ENCODE measurements at regions not wholly inside any gene's neighbourhood (a gene's known extent, or its start where the extent isn't known, plus 50 kb on each side); places are given as distances from the start of the nearest gene placed in this dataset.

GRCh38 chr3:8254489-8254888 lies 247.1 kb upstream of the LMCD1 start:
- DNase-seq (ENCODE audit: low spot score): no peak

- DNase-seq (ENCODE audit: low spot score): no peak
Measured at GRCh38 chr3:8255725-8256124, 245.9 kb upstream of the LMCD1 start.

- DNase-seq (ENCODE audit: low spot score): no peak
Measured at GRCh38 chr3:8256441-8257071, 245.1 kb upstream of the LMCD1 start.

DNA sequence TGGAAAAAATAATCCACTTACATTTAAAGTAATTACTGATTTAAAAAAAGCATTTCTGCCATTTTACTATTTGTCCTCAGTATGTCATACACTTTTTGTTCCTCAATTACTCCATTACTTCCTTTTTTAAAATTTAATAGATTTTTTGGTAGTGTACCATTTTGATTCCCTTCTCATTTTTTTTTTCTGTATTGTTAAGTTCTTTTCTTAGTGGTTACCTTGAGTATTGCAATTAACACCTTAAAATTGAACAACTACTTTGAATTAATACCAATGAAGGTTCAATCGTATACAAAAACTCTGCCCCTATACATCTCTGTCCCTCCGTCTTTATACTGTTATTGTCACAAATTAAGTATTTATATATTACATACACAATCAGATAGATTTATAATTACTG lies 240.6 kb upstream of the LMCD1 start:
- DNase-seq (ENCODE audit: low spot score): no peak

DNA sequence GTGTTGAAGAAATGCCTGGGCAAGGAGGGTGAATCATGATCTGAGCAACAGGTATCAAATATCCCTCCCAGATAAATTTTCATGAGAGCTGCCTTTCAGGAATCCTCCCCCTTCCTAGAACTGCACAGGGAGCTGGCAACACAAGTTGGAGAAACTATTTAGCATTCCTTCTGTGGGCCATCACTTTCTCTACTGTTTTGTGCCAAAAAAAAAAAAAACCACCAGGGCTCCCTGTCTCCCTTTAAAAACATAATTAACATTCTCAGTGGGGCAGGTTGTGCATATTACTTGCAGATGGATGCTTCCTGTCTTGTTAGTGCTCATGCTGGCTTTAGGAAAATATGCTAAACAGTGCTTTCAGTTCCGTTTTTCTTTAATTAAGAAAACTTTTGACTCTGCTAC lies 234.9 kb upstream of the LMCD1 start:
- no peak for DNase-seq (ENCODE audit: low spot score)

- DNase-seq (ENCODE audit: low spot score): no peak
Measured at GRCh38 chr3:8273479-8273878, 228.1 kb upstream of the LMCD1 start.

GRCh38 chr3:8276056-8276455 lies 225.6 kb upstream of the LMCD1 start:
- no peak for DNase-seq (ENCODE audit: low spot score)

- DNase-seq (ENCODE audit: low spot score): no peak
Measured at GRCh38 chr3:8276506-8276905, 225.1 kb upstream of the LMCD1 start.

- DNase-seq (ENCODE audit: low spot score): no peak
Measured at GRCh38 chr3:8278448-8278847, 223.2 kb upstream of the LMCD1 start.

GRCh38 chr3:8279476-8279875 lies 222.1 kb upstream of the LMCD1 start:
- no peak for DNase-seq (ENCODE audit: low spot score)

DNA sequence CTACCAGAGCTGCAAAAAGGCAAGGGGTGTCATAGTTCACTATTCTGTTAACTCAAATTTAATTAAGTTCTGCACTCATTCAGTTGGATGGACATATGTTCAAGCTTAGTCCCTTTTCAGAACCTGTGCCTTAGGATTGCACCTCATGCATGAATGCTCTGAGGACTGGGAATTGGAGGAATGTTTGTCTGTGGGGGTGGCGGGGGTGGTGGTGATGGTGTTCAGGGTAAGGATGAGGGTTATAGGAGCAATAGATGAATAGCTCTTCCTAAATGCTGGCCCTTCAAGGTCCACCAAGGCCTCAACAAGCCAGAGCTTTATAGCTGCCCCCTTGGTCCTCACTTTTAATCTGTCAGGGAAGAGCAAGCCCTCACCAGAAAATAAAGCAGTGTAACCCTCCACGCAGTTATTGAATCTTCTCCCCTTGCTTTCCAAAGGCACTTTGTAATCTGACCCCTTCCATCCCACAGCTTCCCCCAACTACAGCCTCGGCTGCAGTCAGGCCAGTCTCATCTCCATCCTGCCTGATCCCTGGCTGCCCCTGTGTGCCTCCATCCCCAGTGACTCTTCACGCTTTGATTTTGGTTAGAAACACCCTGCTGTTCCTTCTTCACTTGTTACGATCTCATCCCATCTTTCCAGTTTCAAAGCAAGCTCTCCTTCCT lies 221.6 kb upstream of the LMCD1 start:
- DNase-seq (ENCODE audit: low spot score): no peak

DNA sequence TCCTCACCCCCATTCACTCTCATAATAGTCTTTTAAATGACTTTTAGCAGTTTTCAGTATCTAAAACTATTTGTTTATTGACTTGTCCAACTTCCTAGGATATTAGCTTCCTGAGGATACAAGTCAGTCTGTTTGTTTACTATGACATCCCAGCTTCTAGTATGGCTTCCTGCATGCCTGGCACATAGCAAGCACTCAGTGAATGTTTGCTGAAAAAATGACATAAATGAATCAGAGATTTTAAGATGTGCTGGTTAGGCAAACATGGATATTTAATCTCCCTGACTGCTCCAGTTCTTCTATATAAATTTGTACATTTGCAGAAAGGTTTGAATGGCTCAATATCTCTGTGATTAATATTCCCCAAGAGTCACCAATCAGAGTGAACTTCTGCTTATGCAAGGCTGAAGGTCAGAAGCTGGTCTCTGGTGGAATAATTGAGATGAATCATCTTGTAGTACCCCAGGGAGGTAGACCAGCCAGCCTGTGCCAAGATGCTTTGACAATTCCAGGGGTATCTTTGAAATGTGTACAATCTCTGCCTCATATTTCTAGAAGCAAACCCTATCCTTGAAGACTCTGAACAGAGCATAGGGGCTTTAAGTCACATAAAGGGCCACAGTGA lies 219.0 kb upstream of the LMCD1 start:
- DNase-seq (ENCODE audit: low spot score): no peak

DNA sequence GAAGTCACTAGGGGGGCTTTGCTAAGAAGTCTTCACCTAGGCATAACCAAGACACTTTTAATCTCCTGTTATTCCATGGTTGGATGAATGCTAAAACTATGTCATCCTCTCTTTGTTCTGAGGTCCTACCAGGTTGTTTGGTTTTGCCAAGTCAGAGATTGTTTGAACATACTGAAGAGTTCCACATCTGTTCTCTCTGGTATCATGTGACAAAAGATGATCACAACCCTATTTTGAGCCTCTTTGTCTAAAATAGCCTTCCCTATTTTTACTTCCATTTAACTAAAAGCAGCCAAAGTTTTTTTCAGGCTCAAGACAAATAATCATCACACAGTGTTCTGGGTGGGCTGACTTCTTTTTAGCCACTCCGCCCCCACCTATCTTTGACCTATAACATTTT lies 218.4 kb upstream of the LMCD1 start:
- DNase-seq (ENCODE audit: low spot score): no peak

DNA sequence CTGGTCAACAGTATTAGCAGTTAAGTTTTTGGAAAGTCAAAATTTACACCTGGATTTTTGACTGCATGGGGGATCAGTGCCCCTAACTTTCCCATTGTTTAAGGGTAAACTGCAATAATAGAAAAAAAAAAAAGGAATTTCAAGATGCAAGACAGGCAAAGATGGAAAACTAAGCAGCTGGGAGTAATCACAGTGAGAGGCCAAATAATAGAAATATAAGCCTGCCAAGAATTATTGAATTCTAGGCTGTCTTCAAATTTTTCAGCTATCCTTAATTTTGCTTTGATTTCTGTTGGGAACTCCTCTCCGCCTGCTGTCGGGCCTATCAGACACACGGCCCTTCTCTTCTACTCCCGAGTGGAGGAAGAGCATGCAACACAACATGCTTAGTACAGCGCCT lies 215.5 kb upstream of the LMCD1 start:
- no peak for DNase-seq (ENCODE audit: low spot score)

DNA sequence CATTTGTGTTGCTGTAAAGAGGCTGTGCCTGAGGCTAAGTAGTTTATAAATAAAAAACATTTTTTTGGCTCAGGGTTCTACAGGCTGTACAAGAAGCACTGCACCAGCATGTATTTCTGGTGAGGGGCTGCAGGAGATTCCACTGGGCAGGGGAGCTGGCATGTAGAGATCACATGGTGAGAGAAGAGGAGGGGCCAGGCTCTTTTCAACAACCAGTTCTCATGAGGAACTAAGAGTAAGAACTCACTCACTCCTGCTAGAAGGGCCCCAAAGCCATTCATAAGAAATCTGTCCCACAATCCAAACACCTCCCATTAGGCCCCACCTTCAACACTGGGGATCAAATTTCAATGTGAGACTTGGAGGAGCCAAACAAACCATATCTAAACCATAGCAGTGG lies 214.9 kb upstream of the LMCD1 start:
- DNase-seq (ENCODE audit: low spot score): no peak

GRCh38 chr3:8290611-8291010 lies 211.0 kb upstream of the LMCD1 start:
- DNase-seq (ENCODE audit: low spot score): no peak

- no peak for DNase-seq (ENCODE audit: low spot score)
Measured at GRCh38 chr3:8296461-8296860, 205.2 kb upstream of the LMCD1 start.

DNA sequence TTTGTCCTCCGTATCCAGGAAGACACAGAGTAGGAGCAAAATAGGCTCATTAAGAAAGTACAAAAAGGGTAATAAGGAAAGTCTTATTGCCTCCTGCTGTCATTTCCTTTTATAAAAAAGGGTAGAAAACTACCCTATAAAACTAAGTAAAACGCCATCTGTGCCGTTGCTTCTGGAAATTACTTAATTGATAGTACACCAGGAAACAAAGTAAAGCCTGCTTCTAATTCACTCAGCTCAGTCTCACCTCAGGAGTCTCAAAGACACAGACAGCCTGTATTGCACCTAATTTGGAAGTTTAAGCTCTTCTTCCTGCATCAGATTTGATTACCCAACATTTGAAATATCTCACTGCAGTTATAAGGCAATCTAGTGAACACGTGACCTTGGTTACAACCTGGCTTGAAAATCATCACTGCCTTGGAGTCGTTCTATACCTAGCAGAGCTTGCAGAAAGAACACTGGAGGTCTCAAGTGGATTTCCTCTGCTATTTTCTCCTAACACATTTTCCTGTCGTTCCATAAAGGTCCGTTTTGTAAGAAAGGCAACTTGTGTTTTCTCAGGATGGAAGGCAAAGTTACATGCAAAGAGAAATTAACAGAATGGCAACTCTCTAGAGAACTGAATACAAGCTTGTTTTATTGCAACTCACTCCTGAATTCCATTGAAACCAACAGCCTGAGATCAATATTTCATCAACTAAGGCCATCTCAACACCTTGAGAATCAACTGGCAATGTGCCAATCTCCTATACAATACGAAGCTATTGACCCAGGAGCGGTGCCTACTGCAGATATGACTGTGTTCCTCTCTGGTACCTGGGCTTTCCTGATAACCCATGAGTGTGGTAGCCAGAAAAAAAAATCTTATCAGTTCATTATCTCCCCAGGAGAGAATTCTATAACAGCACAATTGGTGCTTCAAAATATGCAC lies 203.3 kb upstream of the LMCD1 start:
- no peak for DNase-seq (ENCODE audit: low spot score)

- DNase-seq (ENCODE audit: low spot score): peak; percentile 49
Measured at GRCh38 chr3:8301977-8302735, 199.5 kb upstream of the LMCD1 start.

DNA sequence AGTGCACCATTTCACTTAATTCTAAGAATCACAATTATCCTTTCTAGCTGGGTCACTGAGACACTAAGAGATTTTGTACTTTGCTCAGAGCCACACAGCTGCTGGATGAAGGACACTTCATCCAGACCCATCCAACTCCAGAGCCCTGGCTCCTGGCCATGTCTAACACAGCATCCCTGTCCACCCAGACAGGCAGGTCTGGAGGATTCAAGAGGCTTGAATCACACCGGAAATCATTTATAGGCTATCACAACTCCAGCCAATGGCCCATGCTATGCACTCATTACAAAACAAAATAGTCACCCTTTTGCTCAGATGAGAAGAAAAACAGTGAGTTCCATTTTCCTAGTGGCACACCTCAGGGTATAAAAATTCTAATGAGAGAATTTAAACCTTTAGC lies 198.2 kb upstream of the LMCD1 start:
- no peak for DNase-seq (ENCODE audit: low spot score)

GRCh38 chr3:8305371-8305770 lies 196.3 kb upstream of the LMCD1 start:
- DNase-seq (ENCODE audit: low spot score): no peak

DNA sequence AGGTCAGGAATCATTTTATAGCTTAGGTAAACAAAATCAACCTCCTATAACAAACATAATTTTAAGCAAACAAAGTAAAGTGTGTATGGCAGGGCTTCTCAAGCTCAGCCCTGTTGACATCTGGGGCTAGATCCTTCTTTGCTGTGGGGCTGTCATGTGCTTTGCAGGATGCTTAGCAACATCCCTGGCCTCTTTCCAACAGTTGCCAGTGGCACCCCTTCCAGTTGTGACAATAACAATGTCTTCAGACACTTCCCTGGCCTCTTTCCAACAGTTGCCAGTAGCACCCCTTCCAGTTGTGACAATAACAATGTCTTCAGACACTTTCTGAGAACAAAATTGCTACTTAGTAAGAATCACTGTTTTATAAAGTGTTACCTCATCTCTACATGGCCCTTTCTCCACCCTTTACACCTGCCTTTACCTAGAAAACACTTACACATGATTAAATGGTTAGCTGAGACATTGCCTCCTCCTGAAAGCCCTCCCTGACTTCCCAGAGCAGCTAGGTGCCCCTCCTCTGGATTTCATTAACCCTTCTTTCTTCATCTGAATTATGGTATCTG lies 194.0 kb upstream of the LMCD1 start:
- no peak for DNase-seq (ENCODE audit: low spot score)
